GM19397 (cell line): ENCODE measurements at regions not wholly inside any gene's neighbourhood (a gene's known extent, or its start where the extent isn't known, plus 50 kb on each side); places are given as distances from the start of the nearest gene placed in this dataset.
"Not testable (repeated sequence)": the region's sequence is repeated elsewhere in the genome, so short reads cannot be mapped to it uniquely, and the experiment has no call there.

Experiments
- ATAC-seq: cut with Tn5 transposase; IDR thresholded peaks from one replicate; pipeline ENCODE4 v1.9.1; 2021; ENCODE audit warnings: mild to moderate bottlenecking, moderate library complexity; ENCODE audit not compliant: unreplicated experiment

DNA sequence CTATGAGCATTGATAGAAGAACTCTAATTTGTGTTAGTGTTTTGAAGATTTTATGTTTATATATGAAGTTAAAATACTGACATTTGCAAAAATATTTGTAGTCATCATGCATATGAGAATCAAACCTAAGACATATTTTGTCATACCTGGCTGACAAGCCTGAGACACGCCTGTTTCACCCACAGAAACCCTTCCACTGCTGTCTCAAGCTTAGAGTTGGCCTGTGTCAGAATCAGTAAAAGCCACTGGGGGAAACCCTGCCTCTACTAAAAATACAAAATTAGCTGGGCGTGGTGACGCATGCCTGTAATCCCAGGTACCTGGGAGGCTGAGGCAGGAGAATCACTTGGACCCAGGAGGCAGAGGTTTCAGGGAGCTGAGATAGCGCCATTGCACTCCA, 218.0 kb upstream of the C1QTNF3 start:
- ATAC-seq, result not testable (repeated sequence)

DNA sequence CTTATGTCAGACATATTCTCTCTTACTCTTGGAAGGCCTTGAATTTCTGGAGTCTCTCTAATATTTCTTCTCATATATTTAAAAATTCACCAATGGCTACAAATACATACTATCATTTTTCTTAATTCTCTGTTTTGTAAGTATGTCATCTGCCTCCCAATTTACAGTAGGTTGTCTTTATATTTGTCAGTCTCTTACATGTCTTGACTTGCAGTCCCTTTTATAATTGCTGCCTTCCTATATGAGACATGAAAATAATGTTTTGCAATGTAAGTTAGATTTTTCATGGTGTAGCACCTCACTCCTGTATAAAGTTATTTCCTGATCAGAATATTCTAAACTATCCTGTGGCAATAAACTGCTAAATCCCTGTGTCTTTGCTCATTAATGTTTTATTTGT, 223.1 kb upstream of the C1QTNF3 start:
- ATAC-seq, result not testable (repeated sequence)

DNA sequence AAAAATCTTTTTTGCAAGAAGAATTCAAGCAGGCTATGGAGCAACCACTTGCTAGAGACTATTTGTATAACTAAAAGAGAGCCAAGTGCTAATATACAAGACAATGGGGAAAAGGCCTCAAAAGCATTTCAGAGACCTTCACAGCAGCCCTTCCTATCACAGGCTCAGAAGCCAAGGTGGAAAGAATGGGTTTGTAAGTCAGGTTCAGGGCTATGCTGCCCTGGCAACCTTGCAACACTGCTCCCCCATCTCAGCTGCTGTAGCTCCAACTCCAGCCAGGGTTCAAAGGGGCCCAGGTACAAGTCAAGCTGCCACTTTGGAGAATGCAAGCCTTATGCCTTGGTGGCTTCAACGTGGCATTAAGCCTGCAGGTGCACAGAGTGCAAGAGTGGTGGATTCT, 253.7 kb upstream of the C1QTNF3 start:
- not testable (repeated sequence) for ATAC-seq

DNA sequence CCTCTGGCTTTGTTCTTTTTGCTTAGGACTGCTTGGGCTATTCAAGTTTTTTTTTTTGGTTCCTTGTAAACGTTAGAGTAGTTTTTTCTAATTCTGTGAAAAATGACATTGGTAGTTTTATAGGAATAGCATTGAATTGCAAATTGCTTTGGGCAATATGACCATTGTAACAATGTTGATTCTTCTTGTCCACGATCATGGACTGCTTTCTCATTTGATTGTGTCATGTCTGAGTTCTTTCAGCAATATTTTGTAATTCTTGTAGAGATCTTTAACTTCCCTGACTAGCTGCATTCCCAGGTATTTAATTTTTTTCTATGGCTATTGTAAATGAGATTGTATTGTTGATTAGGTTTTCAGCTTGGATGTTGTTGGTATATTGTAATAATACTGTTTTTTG, 286.2 kb upstream of the C1QTNF3 start:
- not testable (repeated sequence) for ATAC-seq

DNA sequence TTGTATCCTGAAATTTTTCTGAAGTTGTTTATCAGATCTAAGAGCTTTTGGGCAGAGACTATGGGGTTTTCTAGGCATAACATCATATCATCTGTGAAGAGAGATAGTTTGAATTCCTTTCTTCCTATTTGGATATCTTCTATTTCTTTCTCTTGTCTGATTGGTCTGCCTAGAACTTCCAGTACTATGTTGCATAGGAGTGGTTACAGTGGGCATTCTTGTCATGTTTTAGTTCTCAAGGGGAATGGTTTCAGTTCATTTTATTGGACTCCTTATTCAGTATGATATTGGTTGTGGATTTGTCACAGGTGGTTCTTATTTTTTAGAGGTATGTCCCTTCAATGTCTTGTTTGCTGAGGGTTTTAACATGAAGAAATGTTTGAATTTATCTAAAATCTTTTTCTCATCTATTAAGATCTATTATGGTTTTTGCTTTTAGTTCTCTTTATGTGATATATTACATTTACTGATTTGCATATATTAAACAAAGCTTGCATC, 286.6 kb upstream of the C1QTNF3 start:
- ATAC-seq, result not testable (repeated sequence)

DNA sequence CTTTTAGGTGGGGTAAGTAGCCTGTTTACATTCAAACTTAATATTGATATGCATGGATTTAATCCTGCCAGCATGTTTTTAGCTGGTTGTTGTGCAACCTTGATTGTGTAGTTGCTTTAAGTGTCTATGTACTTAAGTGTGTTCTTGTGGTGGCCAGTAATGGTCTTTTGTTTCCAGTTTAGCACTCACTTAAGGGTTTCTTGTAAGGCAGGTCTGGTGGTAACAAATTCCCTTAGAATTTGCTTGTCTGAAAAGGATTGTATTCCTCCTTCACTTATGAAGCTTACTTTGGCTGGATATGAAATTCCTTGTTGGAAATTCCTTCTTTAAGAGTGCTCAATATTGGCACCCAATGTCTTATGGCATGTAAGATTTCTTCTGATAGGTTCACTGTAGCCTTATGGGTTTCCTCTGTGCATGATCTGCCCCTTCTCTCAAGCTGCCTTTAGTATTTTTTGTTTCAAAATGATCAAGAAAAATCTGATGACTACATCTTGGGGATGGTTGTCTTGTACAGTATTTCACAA, 289.0 kb upstream of the C1QTNF3 start:
- not testable (repeated sequence) for ATAC-seq

DNA sequence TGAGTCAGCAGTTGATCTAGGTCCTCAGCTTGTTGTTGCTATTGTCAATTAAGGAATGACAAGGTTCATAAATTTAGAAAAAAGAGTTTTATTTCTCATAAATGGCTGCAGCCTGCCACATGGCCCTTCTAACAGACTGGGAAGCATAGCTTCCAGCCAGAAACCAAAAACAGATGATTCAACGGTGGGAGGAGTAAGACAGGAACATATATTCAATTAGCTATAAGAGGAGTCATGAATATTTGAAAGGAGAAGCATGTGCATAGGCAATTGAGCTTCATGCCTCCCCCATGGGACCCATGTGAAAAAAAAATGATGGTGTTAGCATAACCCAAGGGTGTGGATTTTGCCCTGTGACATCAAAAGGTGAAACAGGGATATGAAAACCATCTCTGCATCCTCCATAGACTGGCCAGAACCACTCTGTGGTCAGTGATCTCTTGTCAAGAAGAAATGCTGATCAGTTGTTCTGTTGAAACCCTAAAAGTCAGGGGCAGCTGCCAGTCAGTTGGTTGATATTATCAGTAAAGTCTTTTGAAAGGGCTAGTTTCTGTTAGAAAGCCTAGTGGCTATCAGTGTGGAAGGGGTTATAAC, 296.5 kb upstream of the C1QTNF3 start:
- not testable (repeated sequence) for ATAC-seq

DNA sequence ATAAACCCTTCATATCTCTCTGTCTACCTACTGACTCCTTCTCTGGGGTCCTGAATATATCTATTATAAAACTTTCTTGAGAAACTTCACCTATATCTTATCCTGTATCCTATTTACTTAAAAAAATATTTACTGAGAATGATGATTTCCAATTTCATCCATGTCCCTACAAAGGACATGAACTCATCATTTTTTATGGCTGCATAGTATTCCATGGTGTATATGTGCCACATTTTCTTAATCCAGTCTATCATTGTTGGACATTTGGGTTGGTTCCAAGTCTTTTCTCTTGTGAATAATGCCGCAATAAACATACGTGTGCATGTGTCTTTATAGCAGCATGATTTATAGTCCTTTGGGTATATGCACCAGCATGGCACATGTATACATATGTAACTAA, 301.7 kb upstream of the RAI14 start:
- not testable (repeated sequence) for ATAC-seq

DNA sequence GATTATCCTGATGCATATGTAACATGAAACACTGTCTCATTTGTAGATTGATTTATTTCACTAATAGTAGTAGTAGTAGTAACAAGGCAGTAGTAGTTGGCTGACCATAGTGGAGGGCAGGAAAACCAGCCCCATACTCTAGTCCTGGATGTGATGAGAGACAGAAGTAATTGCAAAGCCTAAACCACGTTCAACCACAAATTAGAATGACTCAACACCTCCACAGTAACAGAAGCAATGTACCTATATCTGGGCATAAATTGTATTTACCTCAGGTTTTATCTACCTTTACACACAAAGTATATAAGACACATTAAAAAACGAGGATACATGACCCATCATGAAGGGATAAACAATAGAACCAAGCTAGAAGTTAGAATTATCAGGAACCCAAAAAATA, 284.7 kb upstream of the RAI14 start:
- ATAC-seq, result not testable (repeated sequence)

DNA sequence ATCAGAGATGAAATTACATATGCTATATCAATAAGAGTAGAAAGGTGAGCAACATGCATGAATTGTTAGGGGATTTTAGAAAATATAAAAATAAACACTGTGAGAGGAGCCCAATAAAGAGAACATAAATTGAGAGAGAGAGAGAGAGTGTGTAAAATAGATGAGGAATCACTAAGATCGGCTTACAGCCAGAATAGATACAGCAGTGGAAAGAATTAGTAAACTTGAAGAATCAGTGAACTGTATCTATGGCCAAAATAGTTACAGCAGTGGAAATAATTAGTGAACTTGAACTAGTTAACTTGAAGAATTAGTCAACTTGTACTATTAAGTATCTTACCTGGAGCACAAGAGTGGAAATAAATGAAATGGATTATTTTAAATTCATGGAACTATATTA, 284.3 kb upstream of the RAI14 start:
- ATAC-seq, result not testable (repeated sequence)

DNA sequence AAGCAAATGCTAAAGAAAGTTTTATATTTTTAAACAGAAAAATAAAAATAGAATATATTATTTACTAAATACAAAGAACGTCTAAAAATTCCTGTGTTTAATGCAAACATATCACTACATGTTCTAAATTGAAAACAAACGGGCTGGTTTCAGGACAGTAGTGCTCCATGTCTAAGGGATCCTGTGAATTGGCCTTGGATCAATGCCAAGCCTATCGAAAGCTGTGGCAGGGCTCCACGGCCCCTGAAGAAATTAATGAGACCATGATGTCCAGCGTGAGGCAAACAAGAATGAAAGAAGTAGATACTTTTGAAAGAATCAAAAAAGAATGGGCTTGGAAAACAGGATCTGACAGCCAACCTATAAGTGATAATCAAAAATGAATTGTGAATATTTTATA, 283.4 kb upstream of the RAI14 start:
- not testable (repeated sequence) for ATAC-seq

DNA sequence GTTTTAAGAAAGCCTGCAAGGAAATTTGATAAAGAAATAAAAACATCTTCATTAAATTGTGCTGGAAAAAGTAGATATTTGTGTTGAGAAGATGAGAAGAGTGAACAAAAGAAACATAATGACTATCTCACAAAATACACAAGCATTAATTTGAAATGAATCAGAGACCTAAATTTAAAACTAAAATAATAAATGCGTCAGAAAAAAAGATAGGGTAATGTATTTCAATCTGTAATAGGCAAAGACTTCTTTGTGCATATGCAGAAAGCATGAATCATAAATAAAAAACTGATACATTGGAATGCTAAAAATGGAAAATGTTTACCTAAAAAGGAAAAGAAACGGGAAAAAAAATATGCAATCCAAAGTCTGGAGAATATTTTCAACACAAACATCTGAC, 278.5 kb upstream of the RAI14 start:
- not testable (repeated sequence) for ATAC-seq

DNA sequence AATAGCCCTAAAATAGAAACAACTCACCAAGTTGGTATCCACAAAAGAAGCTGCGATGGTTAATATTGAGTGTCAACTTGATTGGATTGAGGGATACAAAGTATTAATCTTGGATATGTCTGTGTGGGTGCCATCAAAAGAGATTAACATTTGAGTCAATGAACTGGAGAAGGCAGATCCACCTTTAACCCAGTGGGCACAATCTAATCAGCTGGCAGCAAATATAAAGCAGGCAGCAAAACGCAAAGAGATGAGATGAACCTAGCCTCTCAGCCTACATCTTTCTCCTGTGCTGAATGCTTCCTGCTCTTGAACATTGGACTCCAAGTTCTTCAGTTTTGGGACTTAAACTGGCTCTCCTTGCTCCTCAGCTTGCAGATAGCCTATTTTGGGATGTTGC, 277.6 kb upstream of the RAI14 start:
- ATAC-seq, result not testable (repeated sequence)

DNA sequence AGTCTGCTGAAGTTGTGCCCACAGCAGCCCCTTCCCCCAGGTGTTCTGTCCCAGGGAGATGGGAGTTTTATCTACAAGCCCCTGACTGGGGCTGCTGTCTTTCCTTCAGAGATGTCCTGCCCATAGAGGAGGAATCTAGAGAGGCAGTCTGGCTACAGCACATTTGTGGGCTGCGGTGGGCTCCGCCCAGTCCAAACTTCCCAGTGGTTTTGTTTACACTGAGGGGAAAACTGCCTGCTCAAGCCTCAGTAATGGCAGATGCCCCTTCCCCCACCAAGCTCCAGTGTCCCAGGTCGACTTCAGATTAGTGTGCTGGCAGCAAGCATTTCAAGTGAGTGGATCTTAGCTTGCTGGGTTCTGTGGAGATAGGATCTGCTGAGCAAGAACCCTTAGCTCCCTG, 267.4 kb upstream of the RAI14 start:
- ATAC-seq, result not testable (repeated sequence)

DNA sequence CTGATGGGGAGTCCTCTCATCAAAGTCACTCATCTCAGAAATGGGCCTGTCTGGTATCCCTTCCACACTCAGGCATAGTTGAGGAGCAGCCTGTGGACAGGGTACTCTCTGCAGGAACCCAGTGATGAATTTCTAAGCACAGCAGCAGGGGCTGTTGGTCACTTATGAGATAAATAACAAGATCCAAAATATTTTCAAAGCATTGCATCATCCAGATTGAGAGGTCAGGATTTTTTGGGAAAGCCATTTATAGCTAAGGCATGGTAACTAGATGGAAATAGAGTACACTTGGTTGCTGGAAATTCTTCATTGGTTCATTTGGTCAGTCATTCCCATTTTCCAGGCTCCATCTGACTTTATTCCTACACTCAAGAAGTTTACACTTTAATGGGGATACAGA, 246.8 kb upstream of the RAI14 start:
- ATAC-seq, result no peak

DNA sequence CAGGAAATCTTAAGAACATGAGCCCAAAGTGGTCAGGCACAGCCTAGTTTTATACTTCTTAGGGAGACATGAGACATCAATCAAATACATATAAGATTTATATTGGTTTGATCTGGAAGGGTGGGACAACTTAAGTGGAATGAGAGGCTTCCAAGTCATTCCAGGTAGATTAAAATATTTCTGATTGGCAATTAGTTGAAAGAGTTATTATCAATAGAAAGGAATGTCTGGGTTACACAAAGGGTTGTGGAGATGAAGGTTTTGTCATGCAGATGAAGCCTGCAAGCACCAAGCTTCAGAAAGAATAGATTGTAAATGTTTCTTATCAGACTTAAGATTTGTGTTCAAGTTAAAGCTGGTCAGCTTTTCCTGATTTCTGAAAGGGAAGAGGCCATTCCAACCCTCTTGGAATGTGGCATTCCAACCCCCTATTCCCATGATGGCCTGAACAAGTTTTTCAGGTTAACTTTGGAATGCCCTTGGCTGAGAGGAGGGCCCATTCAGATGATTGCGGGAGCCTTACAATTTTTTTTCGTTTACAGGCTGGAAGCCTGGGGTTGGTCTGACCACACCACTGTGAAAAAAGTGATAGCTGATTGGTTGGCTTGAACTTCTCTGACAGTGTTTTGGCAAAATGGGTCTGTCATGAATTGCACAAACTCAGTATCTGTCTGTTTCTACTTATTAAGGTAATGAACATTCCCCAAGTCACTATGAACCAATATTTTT, 245.6 kb upstream of the RAI14 start:
- no peak for ATAC-seq

DNA sequence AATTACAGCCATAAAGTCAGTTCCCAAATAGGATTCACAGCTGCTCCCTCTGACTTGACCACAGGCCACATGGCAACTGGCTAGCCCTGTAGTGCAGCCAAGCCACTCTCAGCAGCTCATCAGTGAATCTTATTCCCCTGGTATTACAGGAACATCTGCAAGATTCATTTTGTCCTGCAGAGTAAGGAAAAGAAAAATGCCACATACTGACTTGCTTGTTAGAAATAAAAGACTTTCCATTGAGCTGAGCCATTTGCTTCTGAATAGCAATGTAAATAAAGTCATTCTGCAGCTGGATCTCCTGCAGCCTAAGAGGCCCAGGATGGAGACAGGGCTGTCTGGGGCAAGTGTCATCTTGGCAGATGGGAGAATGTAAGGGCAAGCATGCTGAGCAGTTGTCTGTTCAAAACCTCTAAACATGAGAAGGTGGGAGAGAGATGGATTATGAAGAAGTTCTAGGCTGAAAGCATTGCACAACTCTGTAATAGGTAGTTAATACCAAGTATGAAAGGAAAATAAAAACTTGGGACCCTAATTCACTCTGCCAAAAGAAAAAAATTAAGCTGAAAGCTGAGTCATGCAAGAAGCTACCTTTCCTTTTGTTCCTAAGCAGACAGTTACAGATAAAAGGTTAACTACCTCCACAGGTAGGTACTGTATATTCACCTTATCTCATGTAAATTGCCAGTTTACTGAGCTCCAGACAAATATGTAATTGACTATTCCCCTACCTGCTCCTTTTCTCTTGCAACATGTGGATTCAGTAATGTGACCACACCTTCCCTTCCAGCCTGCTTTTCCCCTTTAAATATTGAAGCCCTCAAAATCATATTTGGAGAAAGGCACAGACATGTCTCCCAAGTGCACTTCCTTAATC, 244.4 kb upstream of the RAI14 start:
- ATAC-seq, result no peak

DNA sequence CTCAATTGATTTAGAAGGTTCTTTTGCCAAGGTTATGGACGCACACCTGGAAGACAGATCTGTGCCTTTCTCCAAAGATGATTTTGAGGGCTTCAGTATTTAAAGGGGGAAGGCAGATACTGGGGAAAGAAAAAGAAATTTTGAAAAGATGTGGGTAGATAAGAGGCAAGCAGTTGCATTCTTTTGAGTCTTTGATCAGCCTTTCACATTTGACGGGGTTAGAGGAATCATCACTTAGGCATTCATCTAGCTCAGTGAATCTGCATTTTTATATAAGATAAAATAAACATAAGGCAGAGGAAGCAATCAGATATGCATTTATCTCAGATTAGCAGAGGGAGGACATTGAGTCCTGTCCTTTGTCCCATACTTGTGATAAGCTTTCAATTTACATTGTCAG, 243.4 kb upstream of the RAI14 start:
- ATAC-seq, result no peak

DNA sequence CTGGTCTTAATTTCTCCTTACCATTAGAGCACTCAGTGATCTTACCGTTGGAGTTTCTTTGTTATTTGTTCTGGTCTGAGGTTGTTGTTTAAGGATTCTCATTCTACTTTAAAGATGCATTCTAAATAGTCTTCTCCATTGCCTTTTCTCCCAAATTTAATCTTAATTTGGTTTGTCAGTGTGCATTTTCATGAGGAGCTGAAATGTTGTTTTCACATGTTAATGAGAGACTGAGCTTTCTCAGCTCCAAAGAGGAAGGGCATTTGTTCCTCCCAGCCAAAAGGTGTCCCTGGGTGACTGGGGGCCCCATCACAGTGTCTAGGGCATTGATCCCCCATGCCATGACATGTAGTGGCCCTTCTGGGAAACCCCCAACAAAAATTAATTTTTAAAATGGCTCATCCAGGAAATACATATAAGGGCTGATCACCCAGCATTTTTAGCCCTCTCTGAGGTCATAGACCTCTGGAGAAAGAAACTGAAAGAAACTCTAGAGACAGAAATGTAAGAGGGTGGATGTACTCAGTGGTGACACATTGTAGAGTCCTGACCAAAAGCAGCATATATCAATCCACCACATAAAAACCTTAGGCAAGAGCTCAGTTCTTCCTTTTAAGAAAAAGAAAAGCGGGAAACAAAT, 240.4 kb upstream of the RAI14 start:
- peak; percentile 98 for ATAC-seq

DNA sequence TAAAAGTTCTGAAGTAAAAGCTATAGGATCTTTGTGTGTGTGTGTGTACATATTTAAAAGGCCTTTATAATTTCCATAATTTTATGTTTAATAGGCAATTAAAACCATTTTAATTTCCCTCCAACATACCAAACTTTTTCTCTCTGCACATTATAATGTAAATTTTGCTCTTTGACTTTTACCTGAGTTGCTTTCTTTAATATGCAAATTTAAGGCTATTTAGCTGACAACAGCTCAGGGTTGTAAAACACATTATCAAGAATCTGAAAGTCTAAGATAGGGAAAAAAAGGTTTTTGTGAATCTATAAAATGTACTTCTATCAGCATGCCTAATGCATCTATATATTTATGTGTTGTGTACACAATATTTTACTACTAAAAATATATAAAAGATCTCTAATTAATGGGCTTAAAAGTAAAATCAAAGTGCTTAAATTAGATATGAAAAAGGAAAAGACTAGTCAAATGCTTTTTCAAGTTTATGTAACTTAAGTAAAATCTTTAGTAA, 239.6 kb upstream of the RAI14 start:
- no peak for ATAC-seq

DNA sequence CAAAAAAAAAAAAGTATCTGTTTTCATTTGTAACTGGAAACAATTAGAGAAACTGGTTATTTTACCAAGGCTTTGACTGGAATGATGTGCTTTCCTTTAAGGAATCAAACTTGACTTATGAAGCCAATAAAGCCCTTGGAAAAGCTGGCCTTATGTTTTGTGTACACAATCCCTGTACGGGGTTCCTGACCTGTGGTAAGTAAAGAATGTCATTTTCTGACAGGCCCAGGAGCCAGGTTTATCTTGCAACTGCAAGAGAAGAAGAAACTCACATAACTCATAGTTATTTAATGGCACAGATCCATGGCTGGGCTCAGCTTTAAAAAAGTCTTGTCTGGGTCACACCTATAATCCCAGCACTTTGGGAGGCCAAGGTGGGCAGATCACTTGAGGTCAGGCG, 235.9 kb upstream of the RAI14 start:
- not testable (repeated sequence) for ATAC-seq
